Esophagus muscularis mucosa (tissue), 4 donors: ENCODE measurements at regions not wholly inside any gene's neighbourhood (a gene's known extent, or its start where the extent isn't known, plus 50 kb on each side); places are given as distances from the start of the nearest gene placed in this dataset.

Experiments
- CTCF ChIP-seq, 3 experiments: fragments of 200-600 bp in 2 of 3; fragments of 450-650 bp in 1 of 3; sonication (generic) in 2 of 3; IDR thresholded peaks; one replicate each; pipeline ENCODE4 v1.5.1; 2017 to 2019; ENCODE audit warnings: antibody characterized with exemption in 3 of 3, mild to moderate bottlenecking in 2 of 3, moderate library complexity in 1 of 3
- EP300 ChIP-seq: sonication (generic); formaldehyde crosslinking; IDR thresholded peaks from one replicate; pipeline ENCODE4 v1.6.1; 2017; ENCODE audit warnings: antibody characterized with exemption
- POLR2A ChIP-seq: fragments of 450-650 bp; IDR thresholded peaks from one replicate; pipeline ENCODE4 v1.6.1; 2017; ENCODE audit warnings: antibody characterized with exemption, moderate library complexity, mild to moderate bottlenecking, low read depth

GRCh38 chr5:21121213-21121612 is 1133.2 kb upstream of the CDH18 start:
- TF ChIP-seq CTCF (IDR thresholded peaks at IDR 0.05) (no peak), POLR2A (no peak), EP300 (no peak)
